ENCODE measurements at regions not wholly inside any gene's neighbourhood (a gene's known extent, or its start where the extent isn't known, plus 50 kb on each side); places are given as distances from the start of the nearest gene placed in this dataset.
A peak's percentile ranks its signal among the peaks of the same experiment; 100 is the strongest.

GRCh38 chr11:26244207-26244606 lies 87.7 kb upstream of the ANO3 start:
- no peaks in the 10 kb centered on the region for H3K79me2 ChIP-seq (ENCODE audit: control insufficient read depth, insufficient read depth, low read length, unreplicated experiment)
- peak overlapping the region; percentile 94 for H3K27ac ChIP-seq (ENCODE audit: low read depth, low read length)
- no peak overlapping the region for H3K4me3 ChIP-seq (ENCODE audit: low read depth, low read length)
- H3K27me3 ChIP-seq (ENCODE audit: insufficient read depth, low read length): no peaks in the 10 kb centered on the region
- H3K36me3 ChIP-seq (ENCODE audit: insufficient read depth, low read length): no peaks in the 10 kb centered on the region
- H3K4me1 ChIP-seq (ENCODE audit: control insufficient read depth, insufficient read depth, low read length, unreplicated experiment): peaks cover 18% of the 10 kb centered on the region
- H2AFZ ChIP-seq (ENCODE audit: low read length, unreplicated experiment): no peak overlapping the region

- no peak overlapping the region for H3K4me3 ChIP-seq (ENCODE audit: low read depth, low read length)
- no peaks in the 10 kb centered on the region for H3K27me3 ChIP-seq (ENCODE audit: insufficient read depth, low read length)
- peaks cover 18% of the 10 kb centered on the region for H3K4me1 ChIP-seq (ENCODE audit: control insufficient read depth, insufficient read depth, low read length, unreplicated experiment)
- no peaks in the 10 kb centered on the region for H3K36me3 ChIP-seq (ENCODE audit: insufficient read depth, low read length)
- peak overlapping the region; percentile 94 for H3K27ac ChIP-seq (ENCODE audit: low read depth, low read length)
- no peaks in the 10 kb centered on the region for H3K79me2 ChIP-seq (ENCODE audit: control insufficient read depth, insufficient read depth, low read length, unreplicated experiment)
- no peak overlapping the region for H2AFZ ChIP-seq (ENCODE audit: low read length, unreplicated experiment)
Observed at GRCh38 chr11:26245046-26245445, 86.9 kb upstream of the ANO3 start.

DNA sequence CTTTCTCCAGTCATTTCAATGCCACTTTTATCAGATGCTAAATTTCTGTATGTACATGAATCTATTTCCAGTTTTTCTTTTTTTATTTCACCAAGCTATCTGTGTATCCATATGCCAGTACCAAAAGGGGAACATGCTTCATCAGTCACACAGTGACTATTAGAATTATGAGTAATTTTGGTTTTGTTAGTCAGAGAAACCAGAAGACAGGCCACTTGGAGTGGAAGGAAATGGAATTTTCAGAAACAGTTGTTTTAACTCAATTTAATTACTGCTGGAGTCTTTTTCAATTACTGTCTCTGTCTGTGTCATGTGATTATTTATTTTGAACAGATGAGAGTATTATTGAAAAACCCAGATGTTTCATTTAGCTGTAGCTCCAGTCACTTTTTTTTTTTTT lies 84.6 kb upstream of the ANO3 start:
- Histone ChIP-seq H3K79me2 (ENCODE audit: control insufficient read depth, insufficient read depth, low read length, unreplicated experiment) (no peaks in the 10 kb centered on the region), H3K27me3 (ENCODE audit: insufficient read depth, low read length) (no peaks in the 10 kb centered on the region), H2AFZ (ENCODE audit: low read length, unreplicated experiment) (no peak overlapping the region), H3K36me3 (ENCODE audit: insufficient read depth, low read length) (no peaks in the 10 kb centered on the region), H3K4me3 (ENCODE audit: low read depth, low read length) (no peak overlapping the region), H3K4me1 (ENCODE audit: control insufficient read depth, insufficient read depth, low read length, unreplicated experiment) (peaks cover 18% of the 10 kb centered on the region), H3K27ac (ENCODE audit: low read depth, low read length) (peak overlapping the region; percentile 71)

GRCh38 chr11:26248661-26249060 lies 83.3 kb upstream of the ANO3 start:
- Histone ChIP-seq H3K4me1 (ENCODE audit: control insufficient read depth, insufficient read depth, low read length, unreplicated experiment) (peaks cover 18% of the 10 kb centered on the region), H3K27me3 (ENCODE audit: insufficient read depth, low read length) (no peaks in the 10 kb centered on the region), H3K27ac (ENCODE audit: low read depth, low read length) (no peak overlapping the region), H3K36me3 (ENCODE audit: insufficient read depth, low read length) (no peaks in the 10 kb centered on the region), H3K79me2 (ENCODE audit: control insufficient read depth, insufficient read depth, low read length, unreplicated experiment) (no peaks in the 10 kb centered on the region), H3K4me3 (ENCODE audit: low read depth, low read length) (no peak overlapping the region), H2AFZ (ENCODE audit: low read length, unreplicated experiment) (no peak overlapping the region)

- Histone ChIP-seq H3K27ac (ENCODE audit: low read depth, low read length) (no peak overlapping the region), H3K36me3 (ENCODE audit: insufficient read depth, low read length) (no peaks in the 10 kb centered on the region), H3K4me1 (ENCODE audit: control insufficient read depth, insufficient read depth, low read length, unreplicated experiment) (no peaks in the 10 kb centered on the region), H3K4me3 (ENCODE audit: low read depth, low read length) (no peak overlapping the region), H3K27me3 (ENCODE audit: insufficient read depth, low read length) (no peaks in the 10 kb centered on the region), H2AFZ (ENCODE audit: low read length, unreplicated experiment) (no peak overlapping the region), H3K79me2 (ENCODE audit: control insufficient read depth, insufficient read depth, low read length, unreplicated experiment) (no peaks in the 10 kb centered on the region)
Observed at GRCh38 chr11:26254378-26254777, 77.6 kb upstream of the ANO3 start.

DNA sequence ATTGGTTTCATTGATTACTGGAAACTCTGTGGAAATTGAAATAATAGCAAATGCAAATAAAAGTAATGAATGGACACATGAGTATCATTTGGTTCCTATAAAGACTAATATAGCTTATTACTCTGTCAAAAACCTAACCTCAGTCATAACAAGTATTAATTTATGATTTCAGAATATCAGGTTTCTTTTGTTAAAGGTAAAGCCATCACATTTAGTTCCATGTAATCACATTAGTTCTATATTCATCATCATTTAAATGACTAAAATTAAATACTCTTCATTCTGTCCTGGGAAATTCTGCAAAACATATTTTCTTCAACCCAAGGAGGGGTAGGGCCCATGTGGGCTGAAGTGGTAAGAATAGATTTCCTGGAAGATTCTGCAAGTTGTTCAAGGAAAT lies 68.2 kb upstream of the ANO3 start:
- H2AFZ ChIP-seq (ENCODE audit: low read length, unreplicated experiment): no peak overlapping the region
- H3K4me1 ChIP-seq (ENCODE audit: control insufficient read depth, insufficient read depth, low read length, unreplicated experiment): no peaks in the 10 kb centered on the region
- no peak overlapping the region for H3K4me3 ChIP-seq (ENCODE audit: low read depth, low read length)
- H3K79me2 ChIP-seq (ENCODE audit: control insufficient read depth, insufficient read depth, low read length, unreplicated experiment): no peaks in the 10 kb centered on the region
- no peak overlapping the region for H3K27ac ChIP-seq (ENCODE audit: low read depth, low read length)
- H3K27me3 ChIP-seq (ENCODE audit: insufficient read depth, low read length): no peaks in the 10 kb centered on the region
- no peaks in the 10 kb centered on the region for H3K36me3 ChIP-seq (ENCODE audit: insufficient read depth, low read length)

DNA sequence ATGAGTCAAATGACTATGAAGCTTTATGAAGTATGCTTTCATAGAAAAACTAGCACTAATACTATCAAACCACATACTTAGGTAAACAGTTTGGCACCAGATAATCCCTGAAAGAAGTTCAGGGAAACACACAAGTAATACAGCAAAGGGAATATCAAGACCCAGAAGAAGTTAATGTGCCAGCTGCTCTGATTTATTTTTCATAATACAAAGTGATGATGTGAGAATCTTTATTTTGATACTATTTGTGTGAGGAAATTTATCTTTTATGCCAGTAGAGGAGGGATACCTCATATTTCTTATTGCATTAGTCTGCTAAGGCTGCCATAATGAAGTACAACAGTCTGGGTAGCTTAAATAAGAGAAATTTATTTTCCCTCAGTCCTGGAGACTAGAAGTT lies 67.7 kb upstream of the ANO3 start:
- H3K36me3 ChIP-seq (ENCODE audit: insufficient read depth, low read length): no peaks in the 10 kb centered on the region
- H3K4me1 ChIP-seq (ENCODE audit: control insufficient read depth, insufficient read depth, low read length, unreplicated experiment): no peaks in the 10 kb centered on the region
- H2AFZ ChIP-seq (ENCODE audit: low read length, unreplicated experiment): no peak overlapping the region
- no peak overlapping the region for H3K4me3 ChIP-seq (ENCODE audit: low read depth, low read length)
- no peak overlapping the region for H3K27ac ChIP-seq (ENCODE audit: low read depth, low read length)
- H3K27me3 ChIP-seq (ENCODE audit: insufficient read depth, low read length): no peaks in the 10 kb centered on the region
- no peaks in the 10 kb centered on the region for H3K79me2 ChIP-seq (ENCODE audit: control insufficient read depth, insufficient read depth, low read length, unreplicated experiment)

- Histone ChIP-seq H3K36me3 (ENCODE audit: insufficient read depth, low read length) (no peaks in the 10 kb centered on the region), H3K27ac (ENCODE audit: low read depth, low read length) (no peak overlapping the region), H3K4me1 (ENCODE audit: control insufficient read depth, insufficient read depth, low read length, unreplicated experiment) (no peaks in the 10 kb centered on the region), H3K27me3 (ENCODE audit: insufficient read depth, low read length) (no peaks in the 10 kb centered on the region), H3K4me3 (ENCODE audit: low read depth, low read length) (no peak overlapping the region), H2AFZ (ENCODE audit: low read length, unreplicated experiment) (no peak overlapping the region), H3K79me2 (ENCODE audit: control insufficient read depth, insufficient read depth, low read length, unreplicated experiment) (no peaks in the 10 kb centered on the region)
Observed at GRCh38 chr11:26268980-26269660, 62.8 kb upstream of the ANO3 start.

DNA sequence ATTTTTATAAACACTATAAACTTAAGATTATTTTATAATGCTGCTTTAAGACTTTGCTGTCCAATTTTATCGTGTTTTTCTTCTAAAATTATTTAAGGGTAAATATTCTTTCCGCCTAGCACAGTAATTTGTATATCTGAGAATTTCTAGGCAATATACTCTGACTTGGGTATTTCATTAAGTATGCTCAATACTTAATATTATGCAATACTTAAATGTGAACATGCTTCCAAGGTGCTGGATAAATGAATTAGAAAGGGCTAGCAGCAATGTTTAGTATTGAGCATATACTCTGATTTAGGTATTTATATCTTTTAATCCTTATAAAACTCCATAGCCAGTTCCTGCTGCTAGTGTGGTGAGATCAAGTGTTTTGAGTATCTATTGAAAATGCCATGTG lies 60.3 kb upstream of the ANO3 start:
- Histone ChIP-seq H3K79me2 (ENCODE audit: control insufficient read depth, insufficient read depth, low read length, unreplicated experiment) (no peaks in the 10 kb centered on the region), H3K27me3 (ENCODE audit: insufficient read depth, low read length) (no peaks in the 10 kb centered on the region), H3K36me3 (ENCODE audit: insufficient read depth, low read length) (no peaks in the 10 kb centered on the region), H2AFZ (ENCODE audit: low read length, unreplicated experiment) (no peak overlapping the region), H3K4me3 (ENCODE audit: low read depth, low read length) (no peak overlapping the region), H3K27ac (ENCODE audit: low read depth, low read length) (no peak overlapping the region), H3K4me1 (ENCODE audit: control insufficient read depth, insufficient read depth, low read length, unreplicated experiment) (peaks cover 10% of the 10 kb centered on the region)

DNA sequence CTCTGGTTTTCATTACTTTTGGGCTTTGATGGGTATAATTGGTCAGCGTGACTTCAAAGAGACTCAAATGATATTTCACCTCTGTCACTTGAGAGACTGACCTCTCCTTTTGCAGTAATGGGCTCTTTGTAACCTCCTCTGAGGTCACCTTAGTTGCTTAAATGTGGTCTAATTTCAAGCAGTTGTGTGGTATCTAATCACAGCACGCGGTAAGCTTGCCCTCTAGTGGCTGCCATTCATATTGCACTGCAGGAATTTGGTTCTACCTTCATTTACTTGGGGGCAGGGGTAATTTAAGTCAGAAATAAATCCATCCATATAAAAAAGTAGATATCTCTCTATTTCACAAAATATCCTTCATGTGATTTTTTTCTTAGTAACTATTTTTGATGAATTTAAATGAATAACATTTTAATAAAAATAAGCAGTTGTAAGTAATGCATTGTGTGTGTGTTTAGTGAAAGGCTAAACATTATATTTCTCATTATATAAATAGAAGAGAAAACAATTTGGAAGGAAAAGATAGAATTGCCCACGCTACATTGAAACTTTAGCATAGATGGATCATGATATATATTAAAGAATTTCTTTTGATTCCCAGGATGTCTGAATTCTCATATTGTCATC lies 55.0 kb upstream of the ANO3 start:
- Histone ChIP-seq H3K36me3 (ENCODE audit: insufficient read depth, low read length) (no peaks in the 10 kb centered on the region), H3K4me3 (ENCODE audit: low read depth, low read length) (no peak overlapping the region), H3K4me1 (ENCODE audit: control insufficient read depth, insufficient read depth, low read length, unreplicated experiment) (peaks cover 11% of the 10 kb centered on the region), H2AFZ (ENCODE audit: low read length, unreplicated experiment) (peak overlapping the region; percentile 59), H3K27ac (ENCODE audit: low read depth, low read length) (peak overlapping the region; percentile 12; the same call in 1 of the 2 replicates), H3K27me3 (ENCODE audit: insufficient read depth, low read length) (no peaks in the 10 kb centered on the region), H3K79me2 (ENCODE audit: control insufficient read depth, insufficient read depth, low read length, unreplicated experiment) (no peaks in the 10 kb centered on the region)

DNA sequence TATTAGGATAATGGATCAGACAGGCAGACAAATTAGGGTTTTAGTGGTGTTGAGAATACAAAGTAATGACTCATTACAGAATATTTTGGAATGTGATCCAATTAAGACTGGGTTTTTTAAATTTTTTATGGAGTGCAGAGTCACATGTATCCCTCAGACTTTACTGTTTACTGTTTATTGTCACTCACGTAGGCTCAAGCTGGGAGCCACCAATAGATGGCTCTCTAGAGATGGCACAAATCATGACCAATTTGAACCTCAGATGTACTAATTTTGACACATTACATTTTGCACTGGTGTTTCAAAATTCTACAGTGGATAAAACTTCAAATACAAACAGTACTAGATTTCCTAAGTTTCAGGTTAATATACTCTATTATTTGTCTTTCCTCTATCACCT lies 53.6 kb upstream of the ANO3 start:
- Histone ChIP-seq H3K27ac (ENCODE audit: low read depth, low read length) (no peak overlapping the region), H3K27me3 (ENCODE audit: insufficient read depth, low read length) (no peaks in the 10 kb centered on the region), H2AFZ (ENCODE audit: low read length, unreplicated experiment) (no peak overlapping the region), H3K79me2 (ENCODE audit: control insufficient read depth, insufficient read depth, low read length, unreplicated experiment) (no peaks in the 10 kb centered on the region), H3K36me3 (ENCODE audit: insufficient read depth, low read length) (no peaks in the 10 kb centered on the region), H3K4me1 (ENCODE audit: control insufficient read depth, insufficient read depth, low read length, unreplicated experiment) (peaks cover 11% of the 10 kb centered on the region), H3K4me3 (ENCODE audit: low read depth, low read length) (no peak overlapping the region)
